OCI-LY7 (cell line): ENCODE measurements at regions not wholly inside any gene's neighbourhood (a gene's known extent, or its start where the extent isn't known, plus 50 kb on each side); places are given as distances from the start of the nearest gene placed in this dataset.

Source experiments
- BruUV-seq: library from RNA; stranded (reverse); fragments of 400-500 nt; replicated peaks from 2 replicates; lab custom pipeline; 2021; lab: Mats Ljungman, UMichigan
- CTCF ChIA-PET: fragments of 300-600 bp; sonication (Branson Sonifier 250); formaldehyde crosslinking; loops from one replicate; lab custom pipeline; 2022; ENCODE audit warnings: antibody characterized with exemption; ENCODE audit not compliant: unreplicated experiment; lab: Charles Lee
- POLR2A ChIA-PET: fragments of 300-600 bp; sonication (Branson Sonifier 250); formaldehyde crosslinking; loops from one replicate; lab custom pipeline; 2022; ENCODE audit warnings: antibody characterized with exemption; lab: Charles Lee
- DNase-seq: peaks from one replicate; pipeline ENCODE4 v3.0.0-alpha.2; 2015; ENCODE audit warnings: low spot score
- H2AFZ ChIP-seq: fragments of 200-600 bp; sonication (generic), shearing (Covaris generic); 2 replicates; pipeline ENCODE4 v1.6.1; 2014; ENCODE audit warnings: mild to moderate bottlenecking, antibody characterized with exemption, low read length, moderate library complexity
- H3K27ac ChIP-seq: fragments of 200-600 bp; sonication (generic); 2 replicates; pipeline ENCODE4 v1.5.1; 2014; ENCODE audit warnings: mixed run types, low read depth, mild to moderate bottlenecking, moderate library complexity, low read length, inconsistent platforms; ENCODE audit not compliant: poor library complexity, severe bottlenecking
- H3K36me3 ChIP-seq: fragments of 200-600 bp; sonication (generic); 2 replicates; pipeline ENCODE4 v1.6.1; 2014; ENCODE audit warnings: mild to moderate bottlenecking, antibody characterized with exemption, low read length, moderate library complexity, mixed read lengths; ENCODE audit not compliant: insufficient read depth
- H3K4me1 ChIP-seq: fragments of 200-600 bp; sonication (generic); 2 replicates; pipeline ENCODE4 v1.5.1; 2014; ENCODE audit warnings: mild to moderate bottlenecking, low read length; ENCODE audit not compliant: insufficient read depth, poor library complexity, severe bottlenecking
- H3K4me2 ChIP-seq: fragments of 200-600 bp; sonication (generic); 2 replicates; pipeline ENCODE4 v1.6.1; 2014; ENCODE audit warnings: mild to moderate bottlenecking, low read length
- H3K4me3 ChIP-seq: fragments of 200-600 bp; sonication (generic); 2 replicates; pipeline ENCODE4 v1.5.1; 2014; ENCODE audit warnings: mild to moderate bottlenecking, low read depth, low read length; ENCODE audit not compliant: poor library complexity, severe bottlenecking
- H3K79me2 ChIP-seq: fragments of 200-600 bp; sonication (generic); 2 replicates; pipeline ENCODE4 v1.6.1; 2016; ENCODE audit warnings: low read depth, mild to moderate bottlenecking, low read length, moderate library complexity, mixed read lengths; ENCODE audit not compliant: insufficient read depth
- H3K9me2 ChIP-seq: fragments of 200-600 bp; sonication (generic); 2 replicates; pipeline ENCODE4 v1.6.1; 2016; ENCODE audit warnings: mild to moderate bottlenecking, low read length, mixed read lengths; ENCODE audit not compliant: insufficient read depth
- H3K9me3 ChIP-seq: fragments of 200-600 bp; sonication (generic); 2 replicates; pipeline ENCODE4 v1.6.1; 2014; ENCODE audit warnings: mild to moderate bottlenecking, mixed run types, low read length, mixed read lengths
- H4K20me1 ChIP-seq: fragments of 200-600 bp; sonication (generic); 2 replicates; pipeline ENCODE4 v1.6.1; 2014; ENCODE audit warnings: mild to moderate bottlenecking, antibody characterized with exemption, low read length, moderate library complexity, mixed read lengths; ENCODE audit not compliant: insufficient read depth
- CTCF ChIP-seq: fragments of 200-600 bp; sonication (generic); conservative IDR thresholded peaks from 2 replicates; pipeline ENCODE4 v1.5.1; 2014; ENCODE audit warnings: mild to moderate bottlenecking, antibody characterized with exemption, low read length, moderate library complexity, mixed read lengths
- EZH2phosphoT487 ChIP-seq: fragments of 200-600 bp; sonication (generic); IDR thresholded peaks from 2 replicates; pipeline ENCODE4 v1.6.1; 2018; ENCODE audit warnings: low read depth, borderline replicate concordance, mild to moderate bottlenecking, mixed run types, antibody characterized with exemption, low read length, moderate library complexity, mixed read lengths
- intact Hi-C: fragments of 100-400 bp; cut with micrococcal nuclease; formaldehyde crosslinking; loops from one replicate; pipeline ENCODE4 v1.10.0; 2022; ENCODE audit not compliant: unreplicated experiment

GRCh38 chr15:81562986-81563385 lies 189.0 kb upstream of the TMC3 start:
- Histone ChIP-seq H3K79me2 (no peaks in the 10 kb centered on the region), H3K4me3 (no peak overlapping the region), H3K27ac (no peak overlapping the region), H3K9me2 (no peaks in the 10 kb centered on the region), H3K4me2 (no peak overlapping the region), H3K9me3 (no peaks in the 10 kb centered on the region), H4K20me1 (no peaks in the 10 kb centered on the region), H2AFZ (no peak overlapping the region), H3K4me1 (no peaks in the 10 kb centered on the region), H3K36me3 (no peaks in the 10 kb centered on the region)
- ChIA-PET POLR2A (no interaction called here), CTCF (no interaction called here)
- intact Hi-C loops, result no loop called here
- no TSS peak for BruUV-seq
- no peak for TF ChIP-seq EZH2phosphoT487
- no peak for TF ChIP-seq CTCF
- DNase-seq, result no peak

GRCh38 chr15:81560405-81560804 lies 186.4 kb upstream of the TMC3 start:
- TF ChIP-seq EZH2phosphoT487 (no peak), CTCF (no peak)

GRCh38 chr15:81558056-81558455 lies 184.0 kb upstream of the TMC3 start:
- ChIA-PET CTCF (no interaction called here), POLR2A (interaction anchor here (0.7 to 1.5 kb wide), 3 partner anchors 10 to 68 kb away, joined by 3 read pairs; no protein-coding TSS in a partner anchor)
- Histone ChIP-seq H3K36me3 (no peaks in the 10 kb centered on the region), H3K4me2 (no peak overlapping the region), H3K27ac (no peak overlapping the region), H3K9me2 (no peaks in the 10 kb centered on the region), H4K20me1 (no peaks in the 10 kb centered on the region), H3K4me1 (no peaks in the 10 kb centered on the region), H3K4me3 (no peak overlapping the region), H3K9me3 (no peaks in the 10 kb centered on the region), H2AFZ (no peak overlapping the region), H3K79me2 (no peaks in the 10 kb centered on the region)
- DNase-seq, result no peak
- BruUV-seq, result no TSS peak
- TF ChIP-seq CTCF, result no peak
- TF ChIP-seq EZH2phosphoT487, result no peak
- intact Hi-C loops, result no loop called here

More at GRCh38 chr15:81560405-81560804, 186.4 kb upstream of the TMC3 start:
- Histone ChIP-seq H2AFZ (no peak overlapping the region), H3K4me2 (no peak overlapping the region), H4K20me1 (no peaks in the 10 kb centered on the region), H3K27ac (no peak overlapping the region), H3K9me2 (no peaks in the 10 kb centered on the region), H3K79me2 (no peaks in the 10 kb centered on the region), H3K4me1 (no peaks in the 10 kb centered on the region), H3K36me3 (no peaks in the 10 kb centered on the region), H3K4me3 (no peak overlapping the region), H3K9me3 (no peaks in the 10 kb centered on the region)
- no peak for DNase-seq
- ChIA-PET CTCF (no interaction called here), POLR2A (no interaction called here)
- intact Hi-C loops, result no loop called here
- no TSS peak for BruUV-seq
